Panc1 (cell line): ENCODE measurements at regions not wholly inside any gene's neighbourhood (a gene's known extent, or its start where the extent isn't known, plus 50 kb on each side); places are given as distances from the start of the nearest gene placed in this dataset.

Source experiments
- CTCF ChIP-seq: fragments of 450-650 bp; IDR thresholded peaks from 2 replicates; pipeline ENCODE4 v1.5.1; 2017; ENCODE audit warnings: mild to moderate bottlenecking
- POLR2AphosphoS5 ChIP-seq: IDR thresholded peaks from 2 replicates; pipeline ENCODE4 v1.6.1; 2012; ENCODE audit warnings: mild to moderate bottlenecking, low read depth, low read length, moderate library complexity
- REST ChIP-seq, 2 experiments: IDR thresholded peaks; 2 replicates each; pipeline ENCODE4 v1.6.1; 2011 to 2012; ENCODE audit warnings: low read depth in 2 of 2, control low read depth in 1 of 2, low read length in 1 of 2, mild to moderate bottlenecking in 1 of 2, moderate library complexity in 1 of 2; ENCODE audit not compliant: insufficient read depth in 1 of 2
- TCF7L2 ChIP-seq: IDR thresholded peaks from 2 replicates; pipeline ENCODE4 v1.6.1; 2011; ENCODE audit warnings: mild to moderate bottlenecking, low read depth, low read length, inconsistent platforms

GRCh38 chr1:96660051-96660450 is 61.5 kb upstream of the PTBP2 start:
- TF ChIP-seq CTCF (no peak), POLR2AphosphoS5 (no peak), REST (IDR thresholded peaks at IDR 0.05; ENCODE audit: insufficient read depth in 1 of 2, low read depth in 2 of 2, low read length in 1 of 2) (no peak), TCF7L2 (no peak)
